Peyer's patch (tissue), 4 donors: ENCODE measurements at regions not wholly inside any gene's neighbourhood (a gene's known extent, or its start where the extent isn't known, plus 50 kb on each side); places are given as distances from the start of the nearest gene placed in this dataset.
"Not testable (repeated sequence)": the region's sequence is repeated elsewhere in the genome, so short reads cannot be mapped to it uniquely, and the experiment has no call there.

Source experiments
- DNase-seq, 3 donors: peaks; one replicate each; pipeline ENCODE4 v3.0.0-alpha.2; 2017 to 2019
- H3K27ac ChIP-seq, 4 donors: fragments of 200-600 bp; sonication (generic); one replicate each; pipeline ENCODE4 v1.5.1; 2016 to 2019
- H3K27me3 ChIP-seq, 2 donors: fragments of 200-600 bp; sonication (generic); one replicate each; pipeline ENCODE4 v1.5.1; 2019
- H3K36me3 ChIP-seq, 3 donors: fragments of 200-600 bp; sonication (generic); one replicate each; pipeline ENCODE4 v1.5.1; 2016 to 2019
- H3K4me1 ChIP-seq, 4 donors: fragments of 200-600 bp; sonication (generic); one replicate each; pipeline ENCODE4 v1.5.1; 2016 to 2019
- H3K4me3 ChIP-seq, 4 donors: fragments of 200-600 bp; sonication (generic); 1 replicate in 3 of 4; 2 replicates in 1 of 4; pipeline ENCODE4 v1.5.1; 2016 to 2019; ENCODE audit warnings: mild to moderate bottlenecking in 1 of 4
- H3K9me3 ChIP-seq, 4 donors: fragments of 200-600 bp; sonication (generic); one replicate each; pipeline ENCODE4 v1.5.1; 2016 to 2019; ENCODE audit warnings: mild to moderate bottlenecking in 1 of 4
- POLR2A ChIP-seq, 2 donors: fragments of 450-650 bp; IDR thresholded peaks; one replicate each; pipeline ENCODE4 v1.5.1; 2017; ENCODE audit warnings: antibody characterized with exemption in 2 of 2, mild to moderate bottlenecking in 2 of 2, moderate library complexity in 2 of 2
- TF ChIP-seq, protein P1 (sequence below), 6 experiments: fragments of 450-650 bp in 4 of 6; fragments of 200-600 bp in 2 of 6; sonication (generic) in 1 of 6; IDR thresholded peaks; one replicate each; pipeline ENCODE4 v1.5.1; 2017 to 2019; ENCODE audit warnings: antibody characterized with exemption in 6 of 6, mild to moderate bottlenecking in 3 of 6, moderate library complexity in 1 of 6

DNA sequence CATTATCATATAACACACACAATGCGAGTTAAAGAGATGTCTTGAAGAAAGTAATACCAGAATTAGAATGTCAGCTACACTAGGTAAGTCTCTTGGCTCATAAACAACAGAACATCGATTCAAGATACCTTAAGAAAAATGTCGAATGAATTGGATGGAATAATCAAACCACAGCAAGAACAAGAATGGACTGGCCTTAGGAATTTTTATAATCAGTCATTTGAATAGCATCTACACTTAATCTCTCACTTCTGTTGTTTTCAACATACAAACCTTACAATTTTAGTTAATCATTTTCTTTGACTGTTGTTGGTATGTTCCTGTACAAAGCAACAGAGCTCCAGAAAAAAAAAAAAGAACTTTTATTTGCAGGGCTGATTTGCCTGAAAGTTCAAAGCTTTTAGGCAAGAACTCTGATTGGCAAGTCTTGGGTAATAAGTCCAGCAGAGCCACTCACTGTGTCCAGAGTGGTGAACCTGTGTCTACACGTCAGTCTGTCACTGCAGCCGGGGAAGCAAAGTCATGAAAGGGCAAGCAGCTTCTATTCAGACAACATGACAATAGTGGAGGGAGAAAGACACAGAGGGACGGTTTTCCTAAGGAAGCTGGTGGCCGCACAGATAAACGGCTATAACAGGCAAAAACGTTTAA is 1026.1 kb upstream of the MIR17HG start:
- no peak for TF ChIP-seq POLR2A (IDR thresholded peaks at IDR 0.05)
- TF ChIP-seq, protein P1, sequence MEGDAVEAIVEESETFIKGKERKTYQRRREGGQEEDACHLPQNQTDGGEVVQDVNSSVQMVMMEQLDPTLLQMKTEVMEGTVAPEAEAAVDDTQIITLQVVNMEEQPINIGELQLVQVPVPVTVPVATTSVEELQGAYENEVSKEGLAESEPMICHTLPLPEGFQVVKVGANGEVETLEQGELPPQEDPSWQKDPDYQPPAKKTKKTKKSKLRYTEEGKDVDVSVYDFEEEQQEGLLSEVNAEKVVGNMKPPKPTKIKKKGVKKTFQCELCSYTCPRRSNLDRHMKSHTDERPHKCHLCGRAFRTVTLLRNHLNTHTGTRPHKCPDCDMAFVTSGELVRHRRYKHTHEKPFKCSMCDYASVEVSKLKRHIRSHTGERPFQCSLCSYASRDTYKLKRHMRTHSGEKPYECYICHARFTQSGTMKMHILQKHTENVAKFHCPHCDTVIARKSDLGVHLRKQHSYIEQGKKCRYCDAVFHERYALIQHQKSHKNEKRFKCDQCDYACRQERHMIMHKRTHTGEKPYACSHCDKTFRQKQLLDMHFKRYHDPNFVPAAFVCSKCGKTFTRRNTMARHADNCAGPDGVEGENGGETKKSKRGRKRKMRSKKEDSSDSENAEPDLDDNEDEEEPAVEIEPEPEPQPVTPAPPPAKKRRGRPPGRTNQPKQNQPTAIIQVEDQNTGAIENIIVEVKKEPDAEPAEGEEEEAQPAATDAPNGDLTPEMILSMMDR (IDR thresholded peaks at IDR 0.05), result no peak
- Histone ChIP-seq H3K27me3 (no peaks in the 10 kb centered on the region), H3K4me1 (no peaks in the 10 kb centered on the region), H3K27ac (no peak overlapping the region), H3K9me3 (no peaks in the 10 kb centered on the region), H3K4me3 (no peak overlapping the region), H3K36me3 (no peaks in the 10 kb centered on the region)
- no peak for DNase-seq

DNA sequence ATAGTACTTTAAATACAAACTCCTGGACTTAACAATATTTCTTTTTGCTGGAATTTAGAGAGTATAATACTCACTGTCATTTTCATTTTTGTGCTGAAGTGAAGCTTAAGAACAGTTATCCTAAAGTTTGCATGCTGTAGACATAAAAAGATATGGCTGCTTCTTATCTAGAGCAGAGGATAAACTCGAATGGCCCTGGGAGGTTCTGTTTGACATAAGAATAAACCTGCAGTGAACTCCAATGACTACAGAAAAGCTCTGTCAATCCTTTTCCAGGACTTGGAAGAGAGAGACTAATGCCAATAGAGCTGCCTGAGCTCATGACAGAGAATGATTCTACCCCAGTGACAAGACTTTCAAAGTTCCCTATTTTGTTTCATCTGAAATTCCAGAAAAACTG is 1017.8 kb upstream of the MIR17HG start:
- Histone ChIP-seq H3K36me3 (no peaks in the 10 kb centered on the region), H3K9me3 (no peaks in the 10 kb centered on the region), H3K4me1 (no peaks in the 10 kb centered on the region), H3K27me3 (no peaks in the 10 kb centered on the region), H3K4me3 (no peak overlapping the region), H3K27ac (no peak overlapping the region)
- DNase-seq, result no peak
- TF ChIP-seq, protein P1 (IDR thresholded peaks at IDR 0.05), result no peak
- TF ChIP-seq POLR2A (IDR thresholded peaks at IDR 0.05), result no peak

DNA sequence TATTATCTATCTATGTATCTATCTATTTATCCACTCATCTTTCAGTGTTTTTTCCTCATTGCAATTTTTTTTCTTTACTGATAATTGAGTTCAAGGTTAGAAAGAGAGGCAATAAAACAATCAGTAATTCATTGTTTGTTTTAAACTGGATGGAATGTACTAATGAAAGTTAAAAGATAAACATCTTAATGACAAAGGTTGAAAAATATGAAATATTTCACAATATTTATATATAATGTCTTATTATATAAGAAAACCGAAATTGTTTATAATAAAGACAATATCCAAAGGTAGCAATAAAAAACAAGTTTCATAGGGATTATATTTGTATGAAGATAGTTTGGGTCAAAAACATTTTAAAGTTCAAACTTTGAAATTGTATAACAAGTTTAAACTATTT is 1015.5 kb upstream of the MIR17HG start:
- DNase-seq, result no peak
- TF ChIP-seq POLR2A (IDR thresholded peaks at IDR 0.05), result no peak
- TF ChIP-seq, protein P1 (IDR thresholded peaks at IDR 0.05), result no peak
- H3K36me3 ChIP-seq, result no peaks in the 10 kb centered on the region
- H3K4me1 ChIP-seq, result no peaks in the 10 kb centered on the region
- no peak overlapping the region for H3K4me3 ChIP-seq
- H3K27me3 ChIP-seq, result no peaks in the 10 kb centered on the region
- H3K9me3 ChIP-seq, result no peaks in the 10 kb centered on the region
- no peak overlapping the region for H3K27ac ChIP-seq

DNA sequence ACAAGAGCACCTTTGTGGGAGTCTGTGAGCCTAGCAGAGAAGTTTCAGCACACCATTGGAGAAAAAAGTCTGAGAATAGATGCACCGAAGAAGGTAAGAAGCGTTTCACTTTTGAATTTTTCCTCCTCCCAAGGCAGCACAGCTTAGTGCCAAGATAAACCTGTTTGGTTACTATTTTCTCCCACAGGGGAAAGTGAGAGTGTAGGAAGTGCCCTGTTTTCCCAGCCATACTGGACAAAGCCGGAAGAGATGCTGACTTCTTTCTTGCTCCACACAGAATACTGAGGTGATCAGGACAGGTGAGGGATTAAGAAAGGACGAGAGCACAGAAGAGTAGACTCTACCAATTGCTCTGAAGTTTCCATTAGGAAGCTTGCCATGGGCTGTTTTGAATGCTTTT is 1011.0 kb upstream of the MIR17HG start:
- H3K4me1 ChIP-seq, result no peaks in the 10 kb centered on the region
- no peak for TF ChIP-seq POLR2A (IDR thresholded peaks at IDR 0.05)
- TF ChIP-seq, protein P1 (IDR thresholded peaks at IDR 0.05), result no peak
- H3K9me3 ChIP-seq, result no peaks in the 10 kb centered on the region
- no peak overlapping the region for H3K27ac ChIP-seq
- H3K27me3 ChIP-seq, result no peaks in the 10 kb centered on the region
- H3K36me3 ChIP-seq, result no peaks in the 10 kb centered on the region
- no peak overlapping the region for H3K4me3 ChIP-seq
- no peak for DNase-seq

DNA sequence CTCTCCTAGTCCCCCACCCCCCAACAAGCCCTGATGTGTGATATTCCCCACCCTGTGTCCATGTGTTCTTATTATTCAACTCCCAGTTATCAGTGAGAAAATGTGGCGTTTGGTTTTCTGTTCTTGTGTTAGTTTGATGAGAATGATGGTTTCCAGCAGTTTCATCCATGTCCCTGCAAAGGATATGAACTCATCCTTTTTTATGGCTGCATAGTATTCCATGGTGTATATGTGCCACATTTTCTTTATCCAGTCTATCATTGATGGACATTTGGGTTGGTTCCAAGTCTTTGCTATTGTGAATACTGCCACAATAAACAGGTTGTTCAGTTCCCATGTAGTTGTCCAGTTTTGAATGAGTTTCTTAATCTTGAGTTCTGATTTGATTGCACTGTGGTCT is 1006.1 kb upstream of the MIR17HG start:
- H3K4me3 ChIP-seq, H3K27ac ChIP-seq, H3K27me3 ChIP-seq, DNase-seq, H3K9me3 ChIP-seq, H3K4me1 ChIP-seq, H3K36me3 ChIP-seq: not testable (repeated sequence)

DNA sequence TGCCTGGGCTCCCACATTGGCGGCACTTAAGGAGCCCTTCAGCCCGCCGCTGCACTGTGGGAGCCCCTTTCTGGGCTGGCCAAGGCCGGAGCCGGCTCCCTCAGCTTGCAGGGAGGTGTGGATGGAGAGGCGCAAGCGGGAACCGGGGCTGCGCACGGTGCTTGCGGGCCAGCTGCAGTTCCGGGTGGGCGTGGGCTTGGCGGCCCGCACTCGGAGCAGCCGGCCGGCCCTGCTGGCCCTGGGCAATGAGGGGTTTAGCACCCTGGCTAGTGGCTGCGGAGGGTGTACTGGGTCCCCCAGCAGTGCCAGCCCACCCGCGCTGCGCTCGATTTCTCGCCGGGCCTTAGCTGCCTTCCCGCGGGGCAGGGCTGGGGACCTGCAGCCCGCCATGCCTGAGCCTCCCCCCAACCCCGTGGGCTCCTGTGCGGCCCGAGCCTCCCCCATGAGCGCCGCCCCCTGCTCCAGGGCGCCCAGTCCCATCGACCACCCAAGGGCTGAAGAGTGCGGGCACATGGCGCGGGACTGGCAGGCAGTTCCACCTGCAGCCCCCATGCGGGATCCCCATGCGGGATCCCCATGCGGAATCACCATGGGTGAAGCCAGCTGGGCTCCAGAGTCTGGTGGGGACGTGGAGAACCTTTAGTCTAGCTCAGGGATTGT is 998.9 kb upstream of the MIR17HG start:
- not testable (repeated sequence) for H3K27ac ChIP-seq, H3K9me3 ChIP-seq, H3K27me3 ChIP-seq, H3K36me3 ChIP-seq, H3K4me3 ChIP-seq, H3K4me1 ChIP-seq, DNase-seq

DNA sequence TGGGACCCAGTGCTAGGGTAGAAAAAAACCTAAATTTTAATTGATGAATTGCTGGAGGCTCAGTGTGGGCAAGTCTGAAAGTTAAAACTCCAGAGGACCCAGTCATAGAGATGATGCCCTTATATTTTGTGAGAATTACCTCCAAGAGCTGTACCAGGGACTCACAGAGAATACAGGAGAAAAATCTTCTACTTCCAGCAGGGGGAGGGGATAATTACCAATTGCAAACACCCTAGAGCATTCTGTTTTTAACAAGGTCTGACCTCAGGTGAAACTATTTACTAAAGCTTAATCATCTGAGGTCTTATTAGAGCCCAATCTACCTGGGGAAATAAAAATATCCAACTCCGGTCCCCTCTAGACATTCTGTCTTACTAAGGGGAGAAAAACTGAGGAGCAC is 994.7 kb upstream of the MIR17HG start:
- no peak for TF ChIP-seq POLR2A (IDR thresholded peaks at IDR 0.05)
- TF ChIP-seq, protein P1 (IDR thresholded peaks at IDR 0.05), result no peak
- no peak for DNase-seq
- H3K36me3 ChIP-seq, result no peaks in the 10 kb centered on the region
- H3K27me3 ChIP-seq, result no peaks in the 10 kb centered on the region
- H3K4me3 ChIP-seq, result no peak overlapping the region
- no peaks in the 10 kb centered on the region for H3K9me3 ChIP-seq
- H3K4me1 ChIP-seq, result no peaks in the 10 kb centered on the region
- H3K27ac ChIP-seq, result no peak overlapping the region
